IMR-90 (cell line): ENCODE measurements at regions not wholly inside any gene's neighbourhood (a gene's known extent, or its start where the extent isn't known, plus 50 kb on each side); places are given as distances from the start of the nearest gene placed in this dataset.

Experiments
- ATAC-seq: fragments of 200-7000 bp; cut with Tn5 transposase; 2 replicates; pipeline ENCODE4 v1.9.1; 2020; ENCODE audit warnings: low read depth, mild to moderate bottlenecking, moderate library complexity
- BruUV-seq: library from RNA; stranded (reverse); fragments of 400-500 nt; replicated peaks from 2 replicates; lab custom pipeline; 2021; lab: Mats Ljungman, UMichigan
- CTCF ChIA-PET: fragments of 300-600 bp; formaldehyde crosslinking; extraction: SDS; loops from one replicate; lab custom pipeline; 2021; ENCODE audit warnings: antibody characterized with exemption; lab: Yijun Ruan, JAX
- POLR2A ChIA-PET: fragments of 300-600 bp; sonication (Branson Sonifier 250); formaldehyde crosslinking; loops from one replicate; lab custom pipeline; 2022; ENCODE audit warnings: antibody characterized with exemption; ENCODE audit not compliant: unreplicated experiment; lab: Charles Lee
- DNase-seq: peaks from one replicate; pipeline ENCODE4 v3.0.0; 2013
- H2AFZ ChIP-seq: replicated peaks from 2 replicates; pipeline ENCODE3; 2013; ENCODE audit warnings: low read length, mild to moderate bottlenecking; ENCODE audit not compliant: poor library complexity
- H2AK5ac ChIP-seq: 2 replicates; pipeline ENCODE4 v1.6.1; 2013; ENCODE audit warnings: low read depth, low read length, inconsistent platforms
- H2AK9ac ChIP-seq: replicated peaks from 2 replicates; pipeline ENCODE3; 2013; ENCODE audit warnings: mild to moderate bottlenecking, low read depth, low read length, moderate library complexity; ENCODE audit not compliant: poor library complexity
- H2BK120ac ChIP-seq: 2 replicates; pipeline ENCODE4 v1.6.1; 2013; ENCODE audit warnings: low read depth, low read length, inconsistent platforms
- H2BK15ac ChIP-seq: 3 replicates; pipeline ENCODE4 v1.6.1; 2013; ENCODE audit warnings: low read depth, low read length, inconsistent platforms
- H2BK20ac ChIP-seq: 2 replicates; pipeline ENCODE4 v1.6.1; 2013; ENCODE audit warnings: low read depth, mild to moderate bottlenecking, inconsistent platforms, low read length, moderate library complexity
- H2BK5ac ChIP-seq: 2 replicates; pipeline ENCODE4 v1.6.1; 2013; ENCODE audit warnings: mild to moderate bottlenecking, low read depth, low read length, inconsistent platforms; ENCODE audit not compliant: poor library complexity, severe bottlenecking
- H3K14ac ChIP-seq: replicated peaks from 2 replicates; pipeline ENCODE4 v1.6.1; 2013; ENCODE audit warnings: low read depth, low read length, inconsistent platforms
- H3K18ac ChIP-seq: 2 replicates; pipeline ENCODE4 v1.6.1; 2013; ENCODE audit warnings: low read depth, low read length, control low read depth
- H3K23ac ChIP-seq: 2 replicates; pipeline ENCODE4 v1.6.1; 2013; ENCODE audit warnings: low read depth, low read length, inconsistent platforms
- H3K27ac ChIP-seq: 2 replicates; pipeline ENCODE4 v1.5.1; 2013; ENCODE audit warnings: mild to moderate bottlenecking, control low read depth, low read length; ENCODE audit not compliant: insufficient read depth
- H3K27me3 ChIP-seq: 2 replicates; pipeline ENCODE4 v1.6.1; 2013; ENCODE audit warnings: low read length; ENCODE audit not compliant: control insufficient read depth, insufficient read depth
- H3K36me3 ChIP-seq: 2 replicates; pipeline ENCODE4 v1.6.1; 2013; ENCODE audit warnings: low read length, mixed read lengths; ENCODE audit not compliant: control insufficient read depth, insufficient read depth
- H3K4ac ChIP-seq: 2 replicates; pipeline ENCODE4 v1.6.1; 2013; ENCODE audit warnings: low read depth, low read length, inconsistent platforms
- H3K4me1 ChIP-seq: 2 replicates; pipeline ENCODE4 v1.6.1; 2013; ENCODE audit warnings: low read length, mixed read lengths; ENCODE audit not compliant: control insufficient read depth, insufficient read depth
- H3K4me2 ChIP-seq: 2 replicates; pipeline ENCODE4 v1.6.1; 2013; ENCODE audit warnings: low read depth, mild to moderate bottlenecking, control low read depth, low read length, moderate library complexity
- H3K4me3 ChIP-seq: 2 replicates; pipeline ENCODE4 v1.5.1; 2013; ENCODE audit warnings: low read depth, mild to moderate bottlenecking, control low read depth, low read length, moderate library complexity; ENCODE audit not compliant: insufficient read depth
- H3K56ac ChIP-seq: 2 replicates; pipeline ENCODE4 v1.6.1; 2013; ENCODE audit warnings: low read length, inconsistent platforms; ENCODE audit not compliant: insufficient read depth; ENCODE audit errors: extremely low read depth
- H3K79me1 ChIP-seq, 2 experiments: 2 replicates each; pipeline ENCODE4 v1.6.1; 2013; ENCODE audit warnings: low read length in 2 of 2, inconsistent platforms in 1 of 2, low read depth in 1 of 2
- H3K9ac ChIP-seq: 2 replicates; pipeline ENCODE4 v1.6.1; 2013; ENCODE audit warnings: low read depth, low read length, control low read depth
- H3K9me1 ChIP-seq: 2 replicates; pipeline ENCODE4 v1.6.1; 2013; ENCODE audit warnings: low read length, inconsistent platforms; ENCODE audit not compliant: insufficient read depth
- H3K9me3 ChIP-seq: 2 replicates; pipeline ENCODE4 v1.6.1; 2013; ENCODE audit warnings: low read length; ENCODE audit not compliant: control insufficient read depth, insufficient read depth
- H4K20me1 ChIP-seq: 2 replicates; pipeline ENCODE4 v1.6.1; 2013; ENCODE audit warnings: low read length, inconsistent platforms; ENCODE audit not compliant: insufficient read depth
- H4K5ac ChIP-seq: 2 replicates; pipeline ENCODE4 v1.6.1; 2013; ENCODE audit warnings: mild to moderate bottlenecking, low read depth, low read length, control low read depth
- H4K8ac ChIP-seq, 2 experiments: 2 replicates each; pipeline ENCODE4 v1.6.1; 2013; ENCODE audit warnings: low read depth in 2 of 2, low read length in 2 of 2, control low read depth in 1 of 2, inconsistent platforms in 1 of 2
- H4K91ac ChIP-seq: 2 replicates; pipeline ENCODE4 v1.6.1; 2013; ENCODE audit warnings: low read depth, low read length, inconsistent platforms; ENCODE audit not compliant: insufficient read depth
- MAFK ChIP-seq: IDR thresholded peaks from 2 replicates; pipeline ENCODE4 v1.6.1; 2012; ENCODE audit warnings: low read depth, low read length, improper control_type of control experiment
- RCOR1 ChIP-seq: IDR thresholded peaks from 2 replicates; pipeline ENCODE4 v1.6.1; 2012; ENCODE audit warnings: mild to moderate bottlenecking, low read length, improper control_type of control experiment; ENCODE audit not compliant: insufficient replicate concordance
- RFX5 ChIP-seq: IDR thresholded peaks from 2 replicates; pipeline ENCODE4 v1.8.0; 2012; ENCODE audit warnings: low read depth, mild to moderate bottlenecking, low read length, moderate library complexity
- WGBS, 2 experiments: methylation state at CpG; one replicate each; pipeline versions ENCODE4 v1.1.5 to v1.1.7; 2013; ENCODE audit warnings: missing lambda C conversion rate in 2 of 2; ENCODE audit not compliant: insufficient read length in 1 of 2; ENCODE audit errors: extremely low coverage in 2 of 2; 5-methylcytosine and 5-hydroxymethylcytosine counted together
- dilution Hi-C: fragments of 300-500 bp; cut with HindIII; formaldehyde crosslinking; loops from one replicate; pipeline ENCODE4 v1.14.3; 2018; ENCODE audit warnings: low sequenced_read_pairs; ENCODE audit not compliant: unreplicated experiment
- in situ Hi-C: fragments of 300-500 bp; cut with MboI; formaldehyde crosslinking; loops from 3 replicates; pipeline ENCODE4 v1.14.3; 2019; ENCODE audit warnings: low sequenced_read_pairs, inconsistent platforms, mixed read lengths
- intact Hi-C: fragments of 100-400 bp; cut with micrococcal nuclease; formaldehyde crosslinking; loops from 2 replicates; pipeline ENCODE4 v1.10.0; 2022
- TF ChIP-seq, protein P1 (sequence below): fragments of 150-350 bp; IDR thresholded peaks from 2 replicates; pipeline ENCODE4 v1.6.1; 2017; ENCODE audit warnings: mild to moderate bottlenecking, antibody characterized with exemption, low read length, low read depth
- TF ChIP-seq, protein P2 (sequence below): conservative IDR thresholded peaks from 2 replicates; pipeline ENCODE4 v1.5.1; 2012; ENCODE audit warnings: mild to moderate bottlenecking, low read depth, low read length, improper control_type of control experiment

DNA sequence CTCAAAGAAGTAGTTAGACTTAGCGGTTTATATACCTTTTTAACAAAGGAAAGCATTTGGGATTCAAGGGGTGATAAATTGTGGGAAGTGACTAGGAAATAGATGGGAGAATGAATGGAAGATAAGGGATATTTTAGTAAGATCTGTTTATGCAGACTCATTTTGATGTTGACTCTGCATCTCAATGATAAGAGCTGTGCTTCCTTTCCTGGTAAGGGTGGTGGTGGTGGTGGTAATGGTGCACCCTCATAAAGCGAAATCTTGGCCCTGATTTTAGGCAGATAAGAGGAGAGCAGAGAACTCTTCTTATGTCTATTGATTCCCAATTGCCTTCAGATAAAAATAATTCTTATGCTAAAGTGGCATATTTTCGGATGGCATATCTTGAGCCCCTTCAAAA is 197.1 kb downstream of the SPRY1 start:
- ATAC-seq (no peak), DNase-seq (no peak)
- H3K18ac ChIP-seq, result no peak overlapping the region
- no TSS peak for BruUV-seq
- H3K56ac ChIP-seq, result no peak overlapping the region
- dilution Hi-C loops (no loop called here), in situ Hi-C loops (no loop called here), intact Hi-C loops (no loop called here)
- no peaks in the 10 kb centered on the region for H3K27me3 ChIP-seq
- no peak overlapping the region for H3K27ac ChIP-seq
- H2BK5ac ChIP-seq, result peak overlapping the region; percentile 47
- no peak overlapping the region for H4K91ac ChIP-seq
- H4K20me1 ChIP-seq, result no peaks in the 10 kb centered on the region
- no peak overlapping the region for H2AK9ac ChIP-seq
- no peak overlapping the region for H2BK20ac ChIP-seq
- no peaks in the 10 kb centered on the region for H3K36me3 ChIP-seq
- no peak overlapping the region; the same call in 1 of the 2 replicates for H3K23ac ChIP-seq
- no CpG with 5 or more reads among the region's 3 CpGs for WGBS, 2 experiments
- no peak overlapping the region for H4K5ac ChIP-seq
- no peak overlapping the region; the same call in 1 of the 2 replicates for H3K4ac ChIP-seq
- no peak overlapping the region for H3K14ac ChIP-seq
- POLR2A ChIA-PET, result no interaction called here
- no peak overlapping the region for H3K4me3 ChIP-seq
- no peak overlapping the region for H2AFZ ChIP-seq
- no peak overlapping the region for H2BK15ac ChIP-seq
- TF ChIP-seq, protein P1, sequence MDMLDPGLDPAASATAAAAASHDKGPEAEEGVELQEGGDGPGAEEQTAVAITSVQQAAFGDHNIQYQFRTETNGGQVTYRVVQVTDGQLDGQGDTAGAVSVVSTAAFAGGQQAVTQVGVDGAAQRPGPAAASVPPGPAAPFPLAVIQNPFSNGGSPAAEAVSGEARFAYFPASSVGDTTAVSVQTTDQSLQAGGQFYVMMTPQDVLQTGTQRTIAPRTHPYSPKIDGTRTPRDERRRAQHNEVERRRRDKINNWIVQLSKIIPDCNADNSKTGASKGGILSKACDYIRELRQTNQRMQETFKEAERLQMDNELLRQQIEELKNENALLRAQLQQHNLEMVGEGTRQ, result no peak
- TF ChIP-seq RCOR1 (no peak), RFX5 (no peak), MAFK (no peak)
- TF ChIP-seq, protein P2, sequence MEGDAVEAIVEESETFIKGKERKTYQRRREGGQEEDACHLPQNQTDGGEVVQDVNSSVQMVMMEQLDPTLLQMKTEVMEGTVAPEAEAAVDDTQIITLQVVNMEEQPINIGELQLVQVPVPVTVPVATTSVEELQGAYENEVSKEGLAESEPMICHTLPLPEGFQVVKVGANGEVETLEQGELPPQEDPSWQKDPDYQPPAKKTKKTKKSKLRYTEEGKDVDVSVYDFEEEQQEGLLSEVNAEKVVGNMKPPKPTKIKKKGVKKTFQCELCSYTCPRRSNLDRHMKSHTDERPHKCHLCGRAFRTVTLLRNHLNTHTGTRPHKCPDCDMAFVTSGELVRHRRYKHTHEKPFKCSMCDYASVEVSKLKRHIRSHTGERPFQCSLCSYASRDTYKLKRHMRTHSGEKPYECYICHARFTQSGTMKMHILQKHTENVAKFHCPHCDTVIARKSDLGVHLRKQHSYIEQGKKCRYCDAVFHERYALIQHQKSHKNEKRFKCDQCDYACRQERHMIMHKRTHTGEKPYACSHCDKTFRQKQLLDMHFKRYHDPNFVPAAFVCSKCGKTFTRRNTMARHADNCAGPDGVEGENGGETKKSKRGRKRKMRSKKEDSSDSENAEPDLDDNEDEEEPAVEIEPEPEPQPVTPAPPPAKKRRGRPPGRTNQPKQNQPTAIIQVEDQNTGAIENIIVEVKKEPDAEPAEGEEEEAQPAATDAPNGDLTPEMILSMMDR, result no peak
- no peaks in the 10 kb centered on the region for H3K79me1 ChIP-seq
- H3K9ac ChIP-seq, result no peak overlapping the region
- H4K8ac ChIP-seq, result no peak overlapping the region
- H3K4me1 ChIP-seq, result peaks cover 2% of the 10 kb centered on the region
- H3K9me3 ChIP-seq, result no peaks in the 10 kb centered on the region
- no peak overlapping the region for H2BK120ac ChIP-seq
- no peaks in the 10 kb centered on the region for H3K9me1 ChIP-seq
- no peak overlapping the region for H3K4me2 ChIP-seq
- CTCF ChIA-PET, result no interaction called here
- no peak overlapping the region for H2AK5ac ChIP-seq
